Cardiac fibroblast (primary cell): ENCODE measurements at regions not wholly inside any gene's neighbourhood (a gene's known extent, or its start where the extent isn't known, plus 50 kb on each side); places are given as distances from the start of the nearest gene placed in this dataset.

Experiments
- DNase-seq, 2 donors: peaks; one replicate each; pipeline versions ENCODE4 v3.0.0 to v3.0.0-alpha.2; 2010; ENCODE audit warnings: low read depth in 2 of 2
- H3K4me3 ChIP-seq, 2 donors: replicated peaks in 1 of 2; 1 replicate in 1 of 2; 2 replicates in 1 of 2; pipeline ENCODE4 v1.5.1; 2011; ENCODE audit warnings: low read depth in 2 of 2, low read length in 2 of 2, mild to moderate bottlenecking in 2 of 2, moderate library complexity in 1 of 2
- TF ChIP-seq, protein P1 (sequence below): IDR thresholded peaks from one replicate; pipeline ENCODE4 v1.5.1; 2011; ENCODE audit warnings: low read depth, mild to moderate bottlenecking, low read length, inconsistent platforms

DNA sequence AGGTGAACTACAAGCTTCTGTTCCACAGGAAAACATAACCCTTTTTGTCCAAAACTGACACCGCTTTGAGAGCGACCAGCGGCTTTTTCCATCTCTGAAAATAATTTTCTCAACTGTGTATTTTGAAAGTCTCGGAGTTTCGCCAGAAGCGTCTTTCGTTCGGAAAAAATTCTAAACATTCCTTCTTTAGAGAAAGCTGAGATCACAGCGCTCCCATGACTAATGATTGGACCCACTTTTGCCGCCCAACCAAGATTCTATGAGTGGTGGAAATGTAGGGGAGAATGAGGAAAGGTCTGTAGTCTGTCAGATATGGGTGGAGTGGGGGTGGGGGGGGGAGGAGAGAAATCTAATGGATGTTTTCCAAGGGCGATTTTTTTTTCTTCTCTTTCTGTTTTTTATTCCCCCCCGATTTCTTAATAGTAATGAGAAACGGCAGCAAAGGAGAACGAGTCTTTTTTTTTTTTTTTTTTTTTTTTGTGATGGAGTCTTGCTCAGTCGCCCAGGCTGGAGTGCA, 189.3 kb downstream of the TRIM27 start:
- TF ChIP-seq, protein P1, sequence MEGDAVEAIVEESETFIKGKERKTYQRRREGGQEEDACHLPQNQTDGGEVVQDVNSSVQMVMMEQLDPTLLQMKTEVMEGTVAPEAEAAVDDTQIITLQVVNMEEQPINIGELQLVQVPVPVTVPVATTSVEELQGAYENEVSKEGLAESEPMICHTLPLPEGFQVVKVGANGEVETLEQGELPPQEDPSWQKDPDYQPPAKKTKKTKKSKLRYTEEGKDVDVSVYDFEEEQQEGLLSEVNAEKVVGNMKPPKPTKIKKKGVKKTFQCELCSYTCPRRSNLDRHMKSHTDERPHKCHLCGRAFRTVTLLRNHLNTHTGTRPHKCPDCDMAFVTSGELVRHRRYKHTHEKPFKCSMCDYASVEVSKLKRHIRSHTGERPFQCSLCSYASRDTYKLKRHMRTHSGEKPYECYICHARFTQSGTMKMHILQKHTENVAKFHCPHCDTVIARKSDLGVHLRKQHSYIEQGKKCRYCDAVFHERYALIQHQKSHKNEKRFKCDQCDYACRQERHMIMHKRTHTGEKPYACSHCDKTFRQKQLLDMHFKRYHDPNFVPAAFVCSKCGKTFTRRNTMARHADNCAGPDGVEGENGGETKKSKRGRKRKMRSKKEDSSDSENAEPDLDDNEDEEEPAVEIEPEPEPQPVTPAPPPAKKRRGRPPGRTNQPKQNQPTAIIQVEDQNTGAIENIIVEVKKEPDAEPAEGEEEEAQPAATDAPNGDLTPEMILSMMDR = no peak
- no peak for DNase-seq
- H3K4me3 ChIP-seq = no peak overlapping the region

GRCh38 chr6:28736121-28736520, 187.7 kb downstream of the TRIM27 start:
- no peak overlapping the region for H3K4me3 ChIP-seq
- no peak for DNase-seq
- TF ChIP-seq, protein P1 = no peak

DNA sequence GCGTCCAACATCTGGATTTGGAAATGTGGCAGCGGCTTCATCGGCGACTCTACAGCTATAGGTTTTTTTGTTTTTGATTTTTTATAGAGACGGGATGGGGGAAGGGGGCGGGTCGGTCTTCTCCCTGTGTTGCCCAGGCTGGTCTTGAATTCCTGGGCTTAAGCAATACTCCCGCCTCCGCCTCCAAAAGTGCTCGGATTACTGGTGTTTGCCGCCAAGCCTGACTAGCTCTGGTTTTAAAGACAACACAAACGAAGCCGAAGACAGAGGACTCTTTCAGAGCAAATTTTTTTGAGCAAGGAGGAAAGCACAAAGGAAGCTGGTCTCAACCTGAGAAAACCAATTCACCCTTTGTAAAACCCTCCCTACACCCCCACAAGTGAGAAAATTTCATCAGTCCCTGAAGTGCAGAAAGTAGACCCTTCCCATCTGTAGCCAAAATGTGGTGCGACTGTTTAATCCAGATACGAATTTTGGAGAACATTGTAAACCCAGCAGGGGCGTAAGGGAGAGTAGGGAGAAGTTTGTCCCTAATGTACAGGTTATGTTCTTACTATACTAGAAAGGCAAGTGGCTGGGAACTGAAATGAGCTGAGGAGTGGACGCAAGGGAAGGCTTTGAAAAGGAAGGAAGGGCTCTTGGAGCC, 185.9 kb downstream of the TRIM27 start:
- TF ChIP-seq, protein P1 = no peak
- DNase-seq = no peak
- H3K4me3 ChIP-seq = no peak overlapping the region

GRCh38 chr6:28738396-28738765, 185.4 kb downstream of the TRIM27 start:
- no peak overlapping the region for H3K4me3 ChIP-seq
- DNase-seq = no peak
- TF ChIP-seq, protein P1 = no peak

- no peak for DNase-seq
- H3K4me3 ChIP-seq = no peak overlapping the region
- TF ChIP-seq, protein P1 = no peak
Observed at GRCh38 chr6:28741363-28741762, 182.4 kb downstream of the TRIM27 start.

DNA sequence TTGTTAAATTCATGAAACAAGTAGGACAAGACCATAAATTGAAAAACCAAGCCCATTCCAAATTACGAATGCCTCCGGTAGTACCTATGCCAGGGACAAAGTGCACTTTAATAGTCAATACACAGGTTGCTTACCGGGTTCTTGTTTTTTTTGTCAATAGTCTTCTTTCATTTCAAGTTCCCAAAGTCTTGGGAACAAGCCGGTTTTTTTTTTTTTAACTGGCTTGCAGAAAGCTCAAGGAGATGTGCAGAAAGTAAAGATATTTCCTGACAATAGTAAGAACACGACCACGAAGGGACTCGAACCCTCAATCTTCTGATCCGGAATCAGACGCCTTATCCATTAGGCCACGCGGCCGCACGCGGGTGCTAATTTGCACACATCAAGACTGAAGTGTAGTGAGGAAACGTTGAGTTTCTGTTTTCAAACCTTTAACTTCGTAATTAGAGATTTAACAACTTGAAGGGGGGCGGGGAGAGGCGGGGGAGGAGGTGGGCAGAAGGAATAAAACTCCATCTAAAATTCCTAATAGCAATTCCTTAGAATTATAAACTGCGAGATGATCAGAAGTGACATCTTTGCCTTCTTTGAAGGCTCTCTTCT, 181.0 kb downstream of the TRIM27 start:
- TF ChIP-seq, protein P1 = no peak

More for the DNA sequence above, 181.0 kb downstream of the TRIM27 start:
- H3K4me3 ChIP-seq = peak overlapping the region in 1 of 2 donors; percentile 21
- DNase-seq = peak; percentile 42 to 90
